ENCODE measurements at regions not wholly inside any gene's neighbourhood (a gene's known extent, or its start where the extent isn't known, plus 50 kb on each side); places are given as distances from the start of the nearest gene placed in this dataset.

DNA sequence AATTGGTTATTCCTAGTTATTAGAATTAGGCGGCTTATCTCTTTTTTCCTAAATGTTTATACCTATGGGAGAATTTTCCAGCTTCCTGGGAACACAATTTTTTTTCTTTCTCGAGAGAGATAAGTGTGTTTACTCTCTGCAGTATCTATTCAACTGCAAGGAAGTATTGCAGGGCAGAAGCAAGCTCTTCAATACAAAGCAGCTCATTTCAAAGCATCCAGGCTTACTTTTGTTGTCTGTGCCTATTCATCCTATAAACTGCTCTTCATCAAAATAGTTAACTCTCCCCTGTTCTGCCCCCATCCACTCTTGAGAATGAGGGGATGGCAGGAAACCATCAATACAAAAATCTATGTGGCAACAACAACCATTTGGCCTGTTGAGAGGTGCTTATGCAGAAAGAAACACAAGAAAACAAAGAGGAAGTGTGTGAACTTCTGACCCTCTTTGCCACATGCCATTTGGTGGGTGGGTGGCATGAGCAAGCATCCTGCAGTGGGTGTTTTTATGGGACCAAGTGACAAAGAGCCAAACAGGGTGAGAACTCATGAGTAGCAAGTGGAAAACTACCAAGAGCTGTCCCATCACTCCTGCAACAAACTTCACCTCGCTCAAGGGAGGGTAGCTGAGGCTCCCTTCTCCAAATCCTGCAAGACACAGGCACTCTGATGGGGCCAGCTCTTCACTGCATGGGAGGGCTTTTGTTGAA lies 50.6 kb upstream of the MRPS6 start:
- Histone ChIP-seq H3K27ac (no peak overlapping the region), H3K9me3 (ENCODE audit: low read depth) (no peaks in the 10 kb centered on the region), H3K9me2 (ENCODE audit: insufficient read depth) (no peaks in the 10 kb centered on the region), H3K27me3 (replicated peaks; ENCODE audit: insufficient read depth) (no peaks in the 10 kb centered on the region), H3F3A (ENCODE audit: insufficient read depth) (peaks cover 10% of the 10 kb centered on the region; the same call in 1 of the 2 replicates), H2AFZ (no peak overlapping the region), H3K36me3 (ENCODE audit: low read depth) (no peaks in the 10 kb centered on the region), H3K4me1 (ENCODE audit: insufficient read depth) (peaks cover 16% of the 10 kb centered on the region), H3K79me2 (ENCODE audit: insufficient read depth) (no peaks in the 10 kb centered on the region), H3K4me3 (no peak overlapping the region), H4K20me1 (ENCODE audit: insufficient read depth) (no peaks in the 10 kb centered on the region), H3K4me2 (ENCODE audit: unreplicated experiment) (peak overlapping the region; percentile 2), H3K9ac (no peak overlapping the region)
- in situ Hi-C loops (cut with MboI), result no loop called here
- TF ChIP-seq EZH2phosphoT487 (IDR thresholded peaks at IDR 0.05; ENCODE audit: insufficient read depth, low read depth) (no peak), EZH2 (IDR thresholded peaks at IDR 0.05; ENCODE audit: insufficient read depth, poor library complexity, severe bottlenecking) (no peak)
- DNase-seq, result peak; percentile 69
- WGBS, 2 experiments (ENCODE audit: low coverage in 1 of 2, low lambda C conversion rate in 2 of 2, missing lambda C conversion rate in 2 of 2), result 86 to 89% methylated on average over 3 of the region's 3 CpGs

DNA sequence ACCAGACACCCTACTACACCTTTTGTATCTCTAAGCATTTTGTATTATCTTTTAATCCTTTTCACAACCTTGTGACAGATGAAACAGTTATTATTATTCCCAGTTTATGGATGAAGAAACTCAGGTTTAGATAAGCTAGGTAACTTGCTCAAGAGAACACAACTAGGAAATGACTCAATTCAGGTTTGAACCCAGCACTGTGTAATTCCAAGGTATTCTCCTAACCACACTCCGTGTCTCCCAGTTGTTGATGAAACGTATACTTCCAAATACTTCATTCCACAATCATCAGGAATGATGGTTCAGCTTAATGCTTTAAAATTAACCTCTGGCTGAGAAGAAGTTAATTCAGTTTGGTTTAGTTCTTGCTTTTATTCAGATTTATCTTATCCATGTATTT lies 51.7 kb upstream of the MRPS6 start:
- Histone ChIP-seq H3K4me3 (no peak overlapping the region), H3K27ac (no peak overlapping the region), H3K9ac (no peak overlapping the region), H4K20me1 (ENCODE audit: insufficient read depth) (no peaks in the 10 kb centered on the region), H3K4me1 (ENCODE audit: insufficient read depth) (peaks cover 12% of the 10 kb centered on the region), H3F3A (ENCODE audit: insufficient read depth) (0 out of 2 replicates have a peak, but pooled peaks cover 7% of the 10 kb centered on the region), H3K79me2 (ENCODE audit: insufficient read depth) (no peaks in the 10 kb centered on the region), H3K36me3 (ENCODE audit: low read depth) (no peaks in the 10 kb centered on the region), H3K27me3 (replicated peaks; ENCODE audit: insufficient read depth) (no peaks in the 10 kb centered on the region), H3K9me3 (ENCODE audit: low read depth) (no peaks in the 10 kb centered on the region), H2AFZ (no peak overlapping the region), H3K4me2 (ENCODE audit: unreplicated experiment) (no peak overlapping the region), H3K9me2 (ENCODE audit: insufficient read depth) (no peaks in the 10 kb centered on the region)
- in situ Hi-C loops (cut with MboI), result no loop called here
- 64 to 74% methylated on average over 2 of the region's 2 CpGs for WGBS, 2 experiments (ENCODE audit: low coverage in 1 of 2, low lambda C conversion rate in 2 of 2, missing lambda C conversion rate in 2 of 2)
- no peak for TF ChIP-seq EZH2phosphoT487 (IDR thresholded peaks at IDR 0.05; ENCODE audit: insufficient read depth, low read depth)
- no peak for TF ChIP-seq EZH2 (IDR thresholded peaks at IDR 0.05; ENCODE audit: insufficient read depth, poor library complexity, severe bottlenecking)
- DNase-seq, result no peak

DNA sequence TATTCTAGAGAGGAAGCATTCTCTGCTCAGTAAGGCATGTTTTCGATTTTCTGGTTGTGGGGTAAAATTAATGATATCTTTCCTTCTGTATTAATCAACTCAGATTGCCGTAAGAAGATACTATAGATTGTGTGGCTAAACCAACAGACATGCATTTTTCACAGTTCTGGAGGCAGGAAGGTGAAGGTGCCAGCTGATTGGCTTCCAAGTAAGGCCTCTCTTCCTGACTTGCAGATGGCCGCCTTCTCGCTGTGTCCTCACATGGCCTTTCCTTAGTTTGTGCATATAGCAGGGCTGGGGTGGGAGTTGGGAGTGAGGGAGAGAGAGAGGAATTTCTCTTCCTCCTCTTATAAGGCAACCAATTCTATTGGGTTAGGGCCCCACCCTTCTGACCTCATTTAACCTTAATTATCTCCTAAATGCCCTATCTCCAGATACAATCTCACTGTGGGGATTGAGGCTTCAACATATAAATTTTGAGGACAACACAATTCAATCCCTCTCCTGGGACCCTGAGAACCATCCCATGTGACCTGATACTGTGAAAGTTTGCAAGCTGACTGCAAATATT lies 52.3 kb upstream of the MRPS6 start:
- TF ChIP-seq EZH2 (IDR thresholded peaks at IDR 0.05; ENCODE audit: insufficient read depth, poor library complexity, severe bottlenecking) (no peak), EZH2phosphoT487 (IDR thresholded peaks at IDR 0.05; ENCODE audit: insufficient read depth, low read depth) (no peak)
- H3K9ac ChIP-seq, result no peak overlapping the region
- no peaks in the 10 kb centered on the region for H4K20me1 ChIP-seq (ENCODE audit: insufficient read depth)
- H3K4me1 ChIP-seq (ENCODE audit: insufficient read depth), result peaks cover 12% of the 10 kb centered on the region
- no peak overlapping the region for H3K4me2 ChIP-seq (ENCODE audit: unreplicated experiment)
- no peaks in the 10 kb centered on the region for H3K36me3 ChIP-seq (ENCODE audit: low read depth)
- no peak overlapping the region for H2AFZ ChIP-seq
- in situ Hi-C loops (cut with MboI), result no loop called here
- no peaks in the 10 kb centered on the region for H3K79me2 ChIP-seq (ENCODE audit: insufficient read depth)
- H3K4me3 ChIP-seq, result no peak overlapping the region
- no peak for DNase-seq
- whole genome bisulfite sequencing, 2 experiments (ENCODE audit: low coverage in 1 of 2, low lambda C conversion rate in 2 of 2, missing lambda C conversion rate in 2 of 2), result 97 to 98% methylated on average over 4 of the region's 4 CpGs
- no peaks in the 10 kb centered on the region for H3K9me3 ChIP-seq (ENCODE audit: low read depth)
- no peaks in the 10 kb centered on the region for H3K9me2 ChIP-seq (ENCODE audit: insufficient read depth)
- H3K27me3 ChIP-seq (replicated peaks; ENCODE audit: insufficient read depth), result no peaks in the 10 kb centered on the region
- 0 out of 2 replicates have a peak, but pooled peaks cover 7% of the 10 kb centered on the region for H3F3A ChIP-seq (ENCODE audit: insufficient read depth)
- no peak overlapping the region for H3K27ac ChIP-seq

DNA sequence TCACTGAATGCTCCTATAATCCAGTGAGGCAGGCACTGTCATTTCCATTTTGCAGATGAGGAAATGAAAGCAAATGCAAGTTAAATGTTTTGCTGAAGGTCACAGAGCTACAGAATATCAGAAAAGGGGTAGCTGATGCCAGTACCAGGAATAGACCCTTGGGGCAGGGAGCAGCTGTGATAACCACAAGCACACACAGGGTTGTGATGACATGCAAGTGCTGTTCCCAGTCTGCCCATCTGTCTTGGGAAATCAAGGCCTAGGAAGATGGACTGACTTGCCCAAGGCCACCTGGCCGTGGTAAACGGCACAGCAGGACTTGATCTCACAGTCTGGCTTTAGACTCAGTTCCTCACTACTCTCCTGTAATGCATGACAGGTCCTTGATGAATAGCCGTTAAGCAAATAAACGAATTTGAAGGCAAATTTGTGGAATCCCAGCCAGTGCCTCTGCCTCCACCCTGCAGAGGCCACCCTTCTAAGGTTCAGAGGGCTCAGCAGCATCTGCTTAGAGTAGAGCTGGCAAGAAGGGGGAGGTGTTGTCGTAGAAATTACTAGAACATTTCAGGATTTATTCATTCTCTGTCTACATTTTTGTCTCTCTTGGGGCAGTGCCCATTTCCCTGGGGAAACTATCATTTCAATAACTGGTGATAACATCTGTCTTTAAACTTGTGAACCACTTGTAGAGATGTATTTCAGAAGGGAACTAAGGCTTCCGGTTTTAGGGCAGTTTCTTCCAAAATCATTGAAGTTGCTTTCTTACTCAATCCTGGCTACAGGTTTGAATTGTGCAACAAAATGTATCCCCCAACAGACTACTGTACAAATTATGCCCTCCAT lies 53.2 kb upstream of the MRPS6 start:
- Histone ChIP-seq H3K27ac (no peak overlapping the region), H3K9ac (no peak overlapping the region), H3K79me2 (ENCODE audit: insufficient read depth) (no peaks in the 10 kb centered on the region), H3K4me2 (ENCODE audit: unreplicated experiment) (no peak overlapping the region), H3K4me1 (ENCODE audit: insufficient read depth) (peaks cover 12% of the 10 kb centered on the region), H2AFZ (no peak overlapping the region), H3K9me2 (ENCODE audit: insufficient read depth) (no peaks in the 10 kb centered on the region), H3K36me3 (ENCODE audit: low read depth) (no peaks in the 10 kb centered on the region), H4K20me1 (ENCODE audit: insufficient read depth) (no peaks in the 10 kb centered on the region), H3K27me3 (replicated peaks; ENCODE audit: insufficient read depth) (no peaks in the 10 kb centered on the region), H3F3A (ENCODE audit: insufficient read depth) (0 out of 2 replicates have a peak, but pooled peaks cover 7% of the 10 kb centered on the region), H3K4me3 (no peak overlapping the region), H3K9me3 (ENCODE audit: low read depth) (no peaks in the 10 kb centered on the region)
- TF ChIP-seq EZH2phosphoT487 (IDR thresholded peaks at IDR 0.05; ENCODE audit: insufficient read depth, low read depth), result no peak
- TF ChIP-seq EZH2 (IDR thresholded peaks at IDR 0.05; ENCODE audit: insufficient read depth, poor library complexity, severe bottlenecking), result no peak
- WGBS, 2 experiments (ENCODE audit: low coverage in 1 of 2, low lambda C conversion rate in 2 of 2, missing lambda C conversion rate in 2 of 2), result 59 to 66% methylated on average over 6 of the region's 6 CpGs
- in situ Hi-C loops (cut with MboI), result no loop called here
- DNase-seq, result no peak

All from GM23248 (cell line).